GM19467 (cell line): ENCODE measurements at regions not wholly inside any gene's neighbourhood (a gene's known extent, or its start where the extent isn't known, plus 50 kb on each side); places are given as distances from the start of the nearest gene placed in this dataset.
"Not testable (repeated sequence)": the region's sequence is repeated elsewhere in the genome, so short reads cannot be mapped to it uniquely, and the experiment has no call there.

Source experiments
- ATAC-seq: cut with Tn5 transposase; IDR thresholded peaks from one replicate; pipeline ENCODE4 v1.9.1; 2021; ENCODE audit warnings: mild to moderate bottlenecking, moderate library complexity; ENCODE audit not compliant: unreplicated experiment

DNA sequence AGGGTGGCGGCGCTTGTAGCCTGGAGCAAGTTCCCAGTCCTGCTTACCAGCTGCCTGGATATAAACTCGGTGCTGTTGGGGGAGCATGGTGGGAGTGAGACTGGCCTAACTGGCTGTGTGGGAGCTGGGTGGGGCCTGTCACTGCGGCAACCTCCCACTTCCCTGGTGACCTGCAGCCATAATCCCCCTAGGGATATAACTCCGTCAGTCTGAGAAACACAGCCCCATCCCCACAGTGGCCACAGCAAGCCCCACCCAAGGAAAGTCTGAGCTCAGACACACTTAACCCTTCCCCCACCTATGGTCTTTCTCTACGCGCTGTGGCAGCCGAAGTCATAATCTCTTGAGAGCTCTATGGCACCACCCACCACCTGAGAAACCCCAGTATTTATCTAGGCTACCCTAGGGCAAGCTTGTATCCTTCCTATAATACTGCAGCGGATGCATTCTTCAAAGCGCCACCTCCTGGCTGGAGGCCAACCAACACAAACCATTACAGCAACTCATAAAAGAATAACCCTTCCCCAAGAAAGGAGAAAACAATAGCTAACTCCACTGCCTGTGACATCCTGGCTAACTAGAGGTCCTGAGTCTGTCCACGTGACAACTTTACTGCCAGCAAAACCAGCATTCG lies 57.4 kb downstream of the ZNF648 start:
- no peak for ATAC-seq

DNA sequence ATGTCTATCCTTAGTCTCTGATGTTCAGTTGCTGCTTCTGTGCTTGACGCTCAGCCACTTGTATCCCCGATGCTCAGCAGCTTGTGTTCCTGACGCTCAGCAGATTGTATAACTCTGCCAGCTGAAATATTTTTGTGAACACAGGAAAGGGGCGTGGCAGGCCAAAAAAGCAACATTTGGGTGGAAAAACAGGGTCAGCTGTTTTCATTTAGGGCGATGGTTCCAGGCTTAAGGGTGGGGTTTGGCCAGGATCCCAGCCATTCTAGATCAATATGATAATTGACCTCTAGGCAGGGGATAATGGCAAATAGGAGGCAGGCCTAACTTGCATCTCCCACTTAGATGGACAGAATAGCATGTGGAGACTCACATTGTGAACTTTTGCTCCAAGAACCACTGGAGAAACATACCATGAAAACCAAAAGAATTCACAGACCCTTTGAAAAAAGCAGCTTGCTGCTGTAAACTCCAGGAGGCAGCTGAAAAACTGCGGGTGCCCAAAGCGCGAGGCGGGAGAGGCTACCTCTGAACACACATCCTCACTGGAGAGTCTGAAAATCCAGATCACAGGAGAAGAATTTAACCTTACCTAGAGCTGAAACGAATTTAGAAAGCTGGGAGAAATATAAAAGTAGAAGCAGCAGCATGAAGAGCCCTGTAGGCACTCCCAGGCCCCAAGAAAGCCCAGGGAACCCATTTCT lies 58.3 kb downstream of the ZNF648 start:
- ATAC-seq, result no peak

DNA sequence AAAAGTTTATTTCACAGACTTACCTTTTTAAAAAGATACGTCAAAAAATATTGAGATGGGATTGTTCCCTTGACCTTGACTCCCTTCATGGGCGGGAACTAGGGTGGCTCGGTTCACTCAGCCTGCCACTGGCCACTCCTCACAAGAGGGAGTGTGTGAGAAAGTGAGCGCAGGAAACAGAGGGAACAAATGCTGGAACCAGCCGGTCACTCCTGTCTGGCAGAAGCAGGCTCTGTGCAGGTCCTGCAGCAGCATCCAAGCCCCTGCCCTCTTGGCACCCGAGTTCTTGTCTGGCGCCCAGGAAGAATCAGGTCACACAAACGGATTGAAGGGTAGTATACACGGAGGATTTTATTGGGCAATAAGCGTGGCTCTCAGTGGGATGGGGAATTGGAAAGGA lies 58.9 kb downstream of the ZNF648 start:
- ATAC-seq, result no peak

DNA sequence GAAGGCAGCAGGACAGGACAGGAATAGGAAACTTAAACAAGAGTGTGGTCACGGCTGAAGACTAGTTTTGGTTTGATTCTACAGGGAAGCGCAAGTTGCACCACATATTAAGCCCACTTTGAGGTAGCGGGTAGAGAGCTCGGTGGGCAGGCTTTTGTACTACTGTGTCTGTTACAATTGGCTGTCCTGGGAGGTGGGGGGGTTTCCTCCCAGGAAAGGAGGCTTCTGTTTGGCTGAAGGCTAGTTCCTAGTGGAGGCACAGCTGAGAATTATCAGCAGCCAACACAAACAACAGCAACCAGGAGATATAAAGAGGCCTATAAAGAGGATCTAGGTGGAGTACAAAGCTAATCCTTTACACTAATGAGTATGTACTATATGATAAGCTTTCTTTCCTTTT lies 62.7 kb downstream of the ZNF648 start:
- no peak for ATAC-seq

DNA sequence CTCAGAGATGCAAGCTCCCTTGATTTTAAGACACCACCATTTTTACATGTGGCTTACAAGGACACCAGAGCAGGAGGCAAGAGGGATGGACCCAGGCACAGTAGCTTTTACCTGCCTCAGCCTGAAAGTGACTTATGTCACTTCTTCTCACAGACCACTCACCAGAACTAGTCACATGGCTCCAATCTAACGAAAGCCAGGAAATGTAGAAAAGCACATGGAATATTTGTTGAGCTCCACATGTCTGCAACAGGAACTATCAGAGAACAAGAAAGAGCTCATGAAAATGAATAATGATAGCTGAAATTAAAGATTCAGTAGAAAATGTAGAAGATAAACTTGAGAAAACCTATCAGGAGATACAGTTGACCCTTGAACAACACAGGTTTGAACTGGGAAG lies 69.4 kb downstream of the ZNF648 start:
- no peak for ATAC-seq

DNA sequence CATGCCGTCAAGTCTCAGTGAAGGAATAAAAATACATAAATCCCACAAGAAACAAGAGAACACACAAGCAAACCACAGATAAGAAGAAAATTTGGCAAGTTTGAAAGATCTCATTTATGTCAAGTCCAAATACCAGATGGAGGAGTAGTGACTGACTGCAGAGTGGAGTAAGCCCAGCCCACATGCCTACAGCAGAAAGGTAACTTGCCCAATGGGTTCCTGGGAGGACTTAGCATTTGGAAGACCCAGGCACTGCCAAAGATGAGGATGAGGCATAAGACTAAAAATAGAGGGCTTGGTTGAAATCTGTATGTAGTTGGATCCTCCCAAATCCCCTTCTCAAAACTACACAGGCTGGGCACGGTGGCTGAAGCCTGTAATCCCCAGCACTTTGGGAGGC lies 70.8 kb downstream of the ZNF648 start:
- ATAC-seq, result no peak

DNA sequence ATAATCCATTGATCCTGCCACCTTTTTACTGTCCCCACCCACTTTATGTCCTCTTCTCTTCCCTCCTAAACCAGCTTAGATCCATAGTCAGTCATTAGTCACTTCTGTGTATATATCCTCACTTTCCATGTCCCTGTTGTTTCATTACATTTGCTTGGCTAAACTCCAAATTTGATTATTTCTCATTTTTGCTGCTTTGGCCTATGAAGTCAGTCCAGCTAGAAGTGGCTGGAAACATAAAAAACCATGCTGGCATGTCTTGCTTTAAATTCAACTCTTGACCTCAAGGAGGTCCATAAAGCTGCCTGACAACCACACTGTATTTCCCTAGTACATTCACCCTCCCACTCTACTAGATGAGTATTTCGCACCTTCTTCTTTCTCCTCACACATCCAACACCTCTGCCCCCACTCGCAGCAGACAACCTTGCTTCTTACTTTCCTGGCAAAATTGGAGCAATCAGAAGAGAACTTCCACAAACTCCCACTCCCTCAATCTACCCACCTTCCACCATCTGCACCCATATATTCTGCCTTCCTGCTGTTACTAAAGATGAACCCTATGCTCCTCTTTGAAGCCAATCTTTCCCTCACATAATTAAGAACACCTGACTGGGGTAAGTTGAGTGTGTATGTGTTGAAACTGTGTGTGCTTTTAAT lies 72.1 kb downstream of the ZNF648 start:
- ATAC-seq, result no peak

DNA sequence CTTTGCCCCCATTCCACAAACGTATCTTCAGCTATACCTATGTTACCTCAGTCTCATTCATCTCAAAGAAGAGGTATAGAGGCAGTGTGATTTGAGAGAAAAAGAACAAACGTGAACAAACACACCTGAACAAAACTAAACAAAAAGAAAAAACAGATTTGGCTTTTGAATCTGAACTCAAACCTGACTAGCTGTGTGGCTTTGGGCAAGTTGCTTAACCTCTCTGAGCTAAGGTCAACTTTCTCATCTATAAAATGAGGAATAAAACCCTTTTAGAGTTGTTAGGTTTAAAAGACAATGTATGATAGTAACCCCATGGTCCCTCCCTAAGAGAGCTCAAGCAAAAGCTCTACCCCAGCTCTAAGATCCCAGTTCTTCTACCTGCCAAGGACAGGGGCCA lies 73.5 kb downstream of the ZNF648 start:
- ATAC-seq, result no peak

DNA sequence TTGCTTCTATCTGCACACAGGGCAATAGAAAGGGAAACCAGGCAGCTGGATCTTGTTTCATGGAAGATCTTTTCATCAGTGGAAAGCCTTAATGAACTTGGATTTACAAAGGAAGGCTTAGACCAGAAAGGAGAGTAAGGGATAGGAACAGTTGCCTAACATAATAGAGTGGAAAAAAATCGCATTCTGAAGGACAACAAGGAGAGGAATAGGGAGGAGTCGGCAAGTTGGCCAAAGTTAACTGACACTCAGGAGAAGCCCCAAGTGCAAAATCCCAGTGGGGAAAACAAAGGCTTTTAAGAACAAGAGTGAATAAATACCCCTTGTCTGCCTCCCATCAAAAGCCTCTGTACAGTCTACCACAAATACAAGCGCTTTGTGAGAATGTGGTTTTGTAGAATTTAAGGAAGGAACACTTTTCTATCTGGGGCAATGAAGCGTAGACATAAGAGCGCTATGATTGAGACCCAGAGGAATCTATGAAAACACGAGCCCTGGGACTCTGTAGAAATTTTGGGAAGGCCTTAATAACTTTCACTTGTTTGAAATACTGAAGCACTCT lies 74.1 kb downstream of the ZNF648 start:
- ATAC-seq, result no peak

DNA sequence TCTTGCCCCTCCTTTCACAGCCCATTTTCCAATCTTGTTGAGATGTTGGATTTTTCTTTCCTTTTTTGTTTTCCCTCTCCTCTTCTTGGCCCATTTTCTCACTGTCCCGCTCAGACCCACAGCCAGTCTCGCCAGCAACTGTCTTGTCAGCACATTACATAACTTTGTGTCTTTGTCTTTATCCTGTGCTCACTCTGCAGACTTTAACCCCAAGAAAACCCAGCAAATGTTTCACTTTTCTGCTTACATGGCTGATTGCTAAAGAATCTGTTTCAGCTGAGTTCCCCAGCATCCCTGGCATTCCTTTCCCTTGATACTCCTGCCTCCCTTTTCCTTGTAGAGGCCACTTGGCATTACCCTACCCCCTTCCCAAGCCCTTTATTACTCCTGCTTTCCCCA lies 74.6 kb downstream of the ZNF648 start:
- ATAC-seq, result no peak

DNA sequence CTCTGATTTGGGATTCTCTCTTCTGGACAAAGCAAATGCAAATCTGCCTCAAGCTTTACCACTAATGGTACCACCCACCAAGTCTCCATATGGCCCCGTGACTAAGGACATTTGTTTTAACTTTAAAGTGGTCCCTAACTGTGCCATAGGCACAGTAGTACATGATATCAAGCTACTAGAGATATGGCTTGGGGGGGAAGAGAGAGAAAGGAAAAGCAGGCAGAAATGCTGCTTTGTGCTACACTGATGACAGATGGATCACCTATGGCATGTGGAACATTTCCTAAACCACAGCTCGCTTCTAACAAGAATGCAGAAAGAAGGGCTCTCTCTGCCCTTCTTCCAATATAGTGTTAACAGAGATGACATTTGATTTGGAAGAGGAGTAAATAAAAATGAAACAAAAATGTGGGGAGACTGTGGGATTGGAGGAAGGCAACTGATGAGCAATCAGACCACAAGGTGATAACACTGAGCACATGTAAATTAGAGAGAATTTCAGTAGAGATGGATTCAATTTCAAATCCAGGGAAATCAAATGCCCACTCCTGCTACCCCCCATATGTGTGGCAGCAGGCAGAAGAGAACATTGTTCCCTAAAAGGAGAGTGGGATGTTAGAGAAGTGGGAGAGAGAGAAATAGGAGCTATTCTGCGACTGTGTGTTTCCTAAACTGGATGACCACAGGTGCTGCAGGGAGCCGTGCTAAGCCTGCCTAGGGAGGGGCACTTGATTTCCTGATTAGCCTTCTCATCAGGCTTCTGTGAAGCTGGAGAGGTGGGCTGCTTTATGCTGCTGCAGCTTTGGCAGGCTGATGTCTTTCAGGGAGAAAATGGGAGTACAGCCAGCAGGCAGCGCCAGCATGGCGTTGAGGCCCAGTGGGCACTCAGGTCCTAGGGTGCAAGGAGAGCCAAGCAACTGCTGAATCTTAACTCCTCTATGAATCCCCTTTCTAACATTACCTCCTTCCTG lies 75.3 kb downstream of the ZNF648 start:
- ATAC-seq, result no peak

DNA sequence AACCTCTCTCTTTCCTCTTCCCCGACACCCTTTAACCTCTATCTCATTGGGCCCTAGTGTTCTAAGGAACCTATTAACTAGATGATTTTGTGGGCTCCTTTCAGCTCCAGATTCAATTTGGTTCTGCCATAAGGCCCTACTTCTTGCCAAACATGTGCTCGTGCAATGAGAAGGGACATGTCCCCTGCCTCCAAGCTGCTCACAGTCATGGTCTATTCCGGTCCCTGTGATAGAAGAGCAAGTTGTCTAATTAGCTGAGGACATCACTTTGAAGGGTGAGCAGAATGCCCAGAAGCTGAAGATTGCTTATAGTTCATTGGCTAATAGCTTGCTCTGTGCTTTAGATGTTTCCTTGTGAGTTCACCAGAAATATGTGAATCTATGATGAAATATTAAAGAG lies 76.2 kb downstream of the ZNF648 start:
- ATAC-seq, result no peak

DNA sequence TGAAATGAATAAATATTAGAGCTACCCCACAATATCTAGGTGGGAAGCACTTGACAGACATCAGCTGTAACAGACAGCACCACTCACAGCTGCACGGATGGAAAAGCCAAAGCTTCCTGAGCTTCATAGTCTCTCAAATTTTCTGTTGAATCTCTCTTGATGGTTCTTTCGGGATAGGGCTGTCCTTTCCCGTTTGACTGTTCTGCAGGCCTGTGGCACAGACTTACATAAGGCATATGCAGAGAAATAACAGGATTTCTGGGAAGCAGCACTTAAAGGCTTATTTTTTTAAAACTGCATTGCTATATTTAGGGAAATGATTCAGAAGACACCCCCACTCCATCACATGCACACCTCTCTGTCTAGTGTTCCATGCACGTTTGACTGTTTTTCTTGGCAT lies 77.5 kb downstream of the ZNF648 start:
- ATAC-seq, result no peak

DNA sequence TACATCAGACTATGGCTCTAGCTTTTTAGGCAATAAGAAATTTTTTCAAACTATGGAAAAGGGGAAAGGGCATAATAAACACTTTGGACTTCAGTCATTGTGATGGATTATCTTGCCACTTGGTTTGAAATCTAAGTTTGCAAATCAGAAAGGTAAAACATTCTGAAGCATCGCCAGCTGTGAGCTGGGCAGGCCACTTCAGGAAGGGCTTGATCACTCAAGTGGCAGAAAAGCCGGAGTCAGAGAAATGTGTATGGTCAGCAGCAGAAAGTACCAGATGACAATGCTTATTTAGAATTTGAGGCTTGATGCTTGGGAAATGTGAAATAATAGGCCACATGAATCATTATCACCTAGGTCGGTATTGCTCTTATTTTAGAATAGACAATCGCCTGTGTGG lies 79.7 kb downstream of the ZNF648 start:
- ATAC-seq, result no peak

DNA sequence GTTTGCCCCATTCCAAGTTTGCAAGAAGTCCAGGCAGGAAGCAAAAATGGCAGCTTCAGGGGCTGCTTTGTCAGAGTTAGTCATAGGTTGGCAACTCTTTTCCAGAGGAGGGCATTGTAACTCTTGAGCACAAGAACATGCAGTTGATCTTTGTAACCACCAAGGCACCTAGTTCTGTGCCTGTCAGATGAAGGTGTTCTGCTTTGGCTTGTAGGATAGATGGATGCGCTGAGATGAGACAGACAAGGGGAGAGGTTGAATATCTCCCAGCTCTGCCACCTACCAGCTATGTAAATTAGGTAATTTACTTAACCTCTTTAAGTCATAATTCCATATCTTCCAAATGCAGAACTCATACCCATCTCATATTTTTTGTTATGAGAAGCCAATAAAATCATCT lies 89.3 kb downstream of the ZNF648 start:
- no peak for ATAC-seq

DNA sequence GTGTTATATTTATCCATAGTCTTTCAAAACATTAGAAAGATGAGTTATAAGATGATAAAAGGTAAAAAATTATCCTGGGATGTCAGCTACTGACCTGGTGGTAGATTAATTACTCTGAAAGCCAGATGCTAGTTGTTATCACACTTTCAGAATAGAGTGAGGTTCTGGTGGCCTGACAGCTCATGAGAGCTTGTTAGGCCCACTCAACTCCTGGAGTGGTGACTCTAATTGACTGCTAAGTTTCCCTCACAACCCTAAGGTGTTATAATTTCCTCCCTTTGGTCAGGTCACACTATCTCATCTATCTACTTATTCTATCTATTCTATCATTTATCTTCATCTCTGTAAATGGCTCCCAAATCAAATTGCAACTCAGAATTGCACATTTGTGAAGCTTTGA lies 90.1 kb downstream of the ZNF648 start:
- ATAC-seq, result no peak

DNA sequence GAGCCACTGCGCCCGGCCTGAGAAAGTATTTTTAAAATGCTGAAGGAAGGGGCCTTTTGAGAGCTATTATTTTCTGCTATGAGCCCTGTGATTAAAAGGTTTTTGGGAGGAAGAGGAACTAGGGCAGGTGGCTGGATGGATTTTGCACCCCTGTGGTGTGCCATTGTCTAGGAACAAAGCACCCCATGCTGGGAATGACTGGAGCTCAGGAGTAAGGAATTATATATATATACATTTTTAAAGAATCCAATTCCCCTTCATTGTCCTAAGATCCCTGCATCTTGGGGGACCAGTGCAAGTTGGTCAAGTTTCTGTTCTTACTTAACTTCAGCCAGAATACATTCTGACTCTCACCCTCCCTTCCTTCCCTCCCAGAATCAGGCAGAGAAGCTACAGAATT lies 91.6 kb downstream of the ZNF648 start:
- ATAC-seq, result no peak

DNA sequence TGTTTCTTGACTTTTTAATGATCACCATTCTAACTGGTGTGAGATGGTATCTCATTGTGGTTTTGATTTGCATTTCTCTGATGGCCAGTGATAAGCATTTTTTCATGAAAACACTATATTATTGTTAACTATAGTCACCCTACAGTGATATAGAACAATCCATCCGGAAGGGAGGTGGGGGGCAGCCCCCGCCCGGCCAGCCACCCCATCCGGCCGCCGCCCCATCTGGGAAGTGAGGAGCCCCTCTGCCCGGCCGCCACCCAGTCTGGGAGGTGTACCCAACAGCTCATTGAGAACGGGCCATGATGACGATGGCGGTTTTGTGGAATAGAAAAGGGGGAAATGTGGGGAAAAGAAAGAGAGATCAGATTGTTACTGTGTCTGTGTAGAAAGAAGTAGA lies 106.8 kb downstream of the ZNF648 start:
- ATAC-seq, result not testable (repeated sequence)

DNA sequence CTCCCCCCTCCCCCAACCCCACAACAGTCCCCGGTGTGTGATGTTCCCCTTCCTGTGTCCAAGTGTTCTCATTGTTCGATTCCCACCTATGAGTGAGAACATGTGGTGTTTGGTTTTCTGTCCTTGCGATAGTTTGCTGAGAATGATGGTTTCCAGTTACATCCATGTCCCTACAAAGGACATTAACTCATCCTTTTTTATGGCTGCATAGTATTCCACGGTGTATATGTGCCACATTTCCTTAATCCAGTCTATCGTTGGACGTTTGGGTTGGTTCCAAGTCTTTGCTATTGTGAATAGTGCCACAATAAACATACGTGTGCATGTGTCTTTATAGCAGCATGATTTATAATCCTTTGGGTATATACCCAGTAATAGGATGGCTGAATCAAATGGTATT lies 107.3 kb downstream of the ZNF648 start:
- ATAC-seq, result not testable (repeated sequence)

DNA sequence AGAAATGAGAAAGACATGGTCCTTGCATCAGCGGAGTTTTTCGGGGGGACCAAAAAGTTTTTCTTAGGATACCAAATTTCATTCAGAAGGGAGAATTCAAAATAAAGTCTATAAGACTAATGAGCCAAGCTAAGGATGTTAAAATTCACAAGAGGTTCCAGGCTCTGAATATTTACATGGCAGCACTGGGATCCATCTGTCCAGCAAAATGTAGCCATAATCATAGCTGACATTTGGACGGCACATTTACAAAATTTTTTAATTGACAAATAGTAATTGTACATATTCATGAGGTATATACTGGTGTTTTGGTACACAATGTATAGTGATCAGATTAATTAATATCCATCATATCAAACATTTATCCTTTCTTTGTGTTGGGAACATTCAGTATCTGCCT lies 107.9 kb downstream of the ZNF648 start:
- ATAC-seq, result no peak

DNA sequence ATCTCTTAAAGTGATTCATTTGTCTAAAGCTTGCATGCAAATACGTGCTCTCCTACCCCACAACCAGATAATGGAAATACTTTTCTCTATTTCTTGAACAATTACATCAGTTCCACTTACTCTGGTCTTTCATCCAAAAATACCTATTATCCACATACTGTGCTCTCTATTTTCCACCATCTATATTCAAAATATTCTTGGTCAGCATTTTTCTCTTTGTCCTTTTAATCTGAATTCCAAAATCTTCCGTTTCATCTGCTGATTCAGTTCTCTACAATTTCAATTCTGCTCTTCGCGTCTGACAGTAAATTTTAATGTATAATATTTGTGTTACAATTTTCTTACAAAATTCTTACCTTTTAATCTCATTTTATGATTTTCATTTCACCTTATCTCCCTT lies 110.3 kb downstream of the ZNF648 start:
- no peak for ATAC-seq
